ENCODE measurements at regions not wholly inside any gene's neighbourhood (a gene's known extent, or its start where the extent isn't known, plus 50 kb on each side); places are given as distances from the start of the nearest gene placed in this dataset.

- no peak for DNase-seq (ENCODE audit: low read depth in 3 of 3)
Observed at GRCh38 chr21:16580661-16581060, 850.9 kb downstream of the USP25 start.

GRCh38 chr21:16583556-16583955 lies 853.8 kb downstream of the USP25 start:
- DNase-seq (ENCODE audit: low read depth in 3 of 3), result no peak

DNA sequence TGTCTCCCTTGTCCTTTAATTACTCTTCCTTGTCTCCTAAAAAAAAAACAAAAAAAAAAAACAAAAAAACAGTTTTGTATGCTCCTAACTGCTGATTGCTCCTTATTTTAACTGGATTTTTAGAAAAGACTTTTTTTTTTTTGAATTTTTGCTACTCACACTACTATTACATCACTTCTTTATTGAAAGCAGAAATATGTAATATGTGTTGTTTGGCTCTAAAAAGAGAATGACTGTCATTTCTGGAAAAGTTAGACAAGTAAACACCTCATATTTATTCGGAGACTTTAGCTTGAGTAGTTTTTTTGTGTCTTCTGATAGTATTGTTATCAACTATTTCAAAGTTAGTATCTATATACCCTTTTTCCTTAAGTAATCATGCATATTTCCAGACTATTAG lies 855.0 kb downstream of the USP25 start:
- DNase-seq (ENCODE audit: low read depth in 3 of 3), result no peak

GRCh38 chr21:16585896-16586295 lies 856.1 kb downstream of the USP25 start:
- DNase-seq (ENCODE audit: low read depth in 3 of 3), result no peak

- DNase-seq (ENCODE audit: low read depth in 3 of 3), result no peak
Observed at GRCh38 chr21:16587141-16587581, 857.4 kb downstream of the USP25 start.

DNA sequence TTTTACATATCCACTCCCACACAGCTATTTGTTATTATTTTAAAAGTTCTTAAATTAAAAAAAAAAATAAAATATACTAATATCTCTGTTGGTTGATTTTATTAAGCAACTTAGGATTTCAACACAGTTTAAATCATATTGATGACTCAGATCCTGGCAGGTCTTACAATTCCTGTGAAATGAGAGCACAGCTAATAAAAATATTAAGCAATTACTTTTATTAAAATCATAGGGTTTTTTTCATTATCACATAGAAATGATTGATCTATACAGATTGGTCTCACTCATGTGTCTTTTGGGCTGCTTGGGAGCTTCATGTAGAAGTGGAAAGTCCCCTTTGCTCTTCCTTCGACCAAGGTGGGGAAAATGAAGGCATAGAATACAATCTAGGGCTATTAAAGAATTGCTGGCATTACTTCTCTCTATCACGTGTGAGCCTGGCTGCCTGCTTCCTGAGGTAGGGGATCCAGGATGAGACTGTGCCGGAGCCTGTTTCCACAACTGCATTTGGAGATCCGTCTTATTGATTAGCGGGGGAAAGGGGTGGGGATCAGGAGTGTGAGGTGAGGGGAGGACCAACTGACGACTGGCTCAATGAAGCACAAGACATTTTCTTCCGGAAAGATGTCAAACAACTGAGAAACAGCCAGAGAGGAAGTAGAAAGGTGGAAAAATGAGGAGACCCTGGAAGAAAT lies 858.0 kb downstream of the USP25 start:
- DNase-seq (ENCODE audit: low read depth in 3 of 3), result no peak

- no peak for DNase-seq (ENCODE audit: low read depth in 3 of 3)
Observed at GRCh38 chr21:16588433-16588860, 858.7 kb downstream of the USP25 start.

DNA sequence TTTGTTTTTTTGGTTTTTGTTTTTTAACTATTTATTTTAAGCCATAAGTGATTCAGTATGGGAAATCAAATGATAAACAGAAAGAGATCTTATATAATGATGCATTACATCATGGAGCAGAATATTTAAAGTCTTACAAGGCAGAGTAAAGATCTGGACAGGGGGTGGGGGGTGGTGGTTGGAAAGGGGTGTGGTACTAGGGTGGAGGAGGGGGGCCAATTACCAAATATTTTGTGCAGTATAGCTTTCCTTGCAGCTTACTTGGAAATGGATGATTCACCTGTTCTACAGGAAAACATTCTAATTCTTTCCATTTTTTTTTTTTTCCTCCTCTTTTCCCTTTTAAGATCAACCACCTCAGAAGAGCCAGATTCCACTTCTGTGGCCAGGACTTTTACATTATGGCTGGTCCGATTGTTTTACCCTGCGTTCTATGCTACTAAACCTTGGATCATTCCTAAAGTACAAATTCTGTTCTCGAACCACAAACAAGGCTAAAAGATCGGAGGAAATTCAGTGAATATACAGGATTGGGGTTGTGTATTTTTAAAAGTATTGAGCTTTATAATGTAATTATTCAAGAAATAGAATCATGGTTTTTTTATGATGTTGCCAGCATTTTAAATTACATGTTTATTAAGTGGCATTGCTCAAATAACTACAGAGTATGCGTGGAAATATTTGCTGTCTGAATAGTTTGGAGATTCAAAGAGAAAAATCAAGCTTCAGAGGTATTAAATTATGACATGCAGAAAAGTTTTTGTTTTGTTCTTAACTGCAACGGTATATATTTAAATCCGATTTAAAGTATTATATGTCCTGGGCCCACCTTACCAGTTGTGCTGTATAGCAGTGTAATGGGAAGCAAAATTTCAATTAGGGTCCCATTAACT lies 859.5 kb downstream of the USP25 start:
- DNase-seq (ENCODE audit: low read depth in 3 of 3), result no peak

- no peak for DNase-seq (ENCODE audit: low read depth in 3 of 3)
Observed at GRCh38 chr21:16590186-16590585, 860.4 kb downstream of the USP25 start.

DNA sequence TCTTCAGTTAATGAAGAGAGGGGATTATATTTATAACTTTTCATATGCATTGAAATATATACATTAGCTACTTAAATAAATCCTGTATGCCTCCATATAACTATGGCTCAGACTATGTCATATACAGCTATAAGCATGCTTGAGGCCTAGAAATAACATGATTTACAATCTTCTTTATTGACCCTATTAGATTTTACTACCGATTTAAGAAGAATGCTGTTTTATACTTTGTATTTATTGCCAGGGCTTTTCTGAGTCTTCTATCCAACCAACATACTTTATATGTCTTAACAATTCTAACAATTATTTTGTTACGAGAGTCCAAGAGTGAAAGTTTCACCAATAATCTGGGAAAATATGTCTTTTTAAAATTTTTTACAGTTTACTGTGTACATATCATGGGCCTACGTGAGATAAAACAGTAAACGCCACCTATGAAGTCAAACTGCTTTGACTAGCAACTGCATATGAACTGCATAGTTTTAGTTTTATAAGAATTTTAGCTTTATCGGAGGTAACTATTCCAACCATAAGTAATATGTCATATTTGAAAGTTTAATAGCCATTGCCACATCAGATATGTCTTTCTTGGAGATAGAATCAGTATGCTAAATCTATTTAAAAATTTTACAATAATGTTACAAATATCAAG lies 861.0 kb downstream of the USP25 start:
- no peak for DNase-seq (ENCODE audit: low read depth in 3 of 3)

DNA sequence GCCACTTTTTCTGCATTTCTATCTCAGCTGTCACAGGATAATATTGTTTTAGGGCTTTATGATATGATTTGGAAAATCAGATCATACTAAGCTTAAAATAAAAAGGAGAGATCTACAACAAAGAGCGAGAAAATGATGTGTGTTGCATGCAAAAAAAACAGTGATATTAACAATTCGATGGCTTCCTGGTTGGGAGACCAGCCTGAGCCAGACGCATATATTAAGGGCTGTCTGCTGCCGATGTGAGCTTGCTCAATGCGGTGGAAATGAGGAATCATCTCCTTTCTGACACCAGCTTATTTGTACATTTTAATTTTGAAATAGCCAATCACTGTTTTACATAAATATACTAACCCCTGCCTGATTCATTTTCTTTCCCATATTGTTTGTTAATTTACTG lies 862.6 kb downstream of the USP25 start:
- DNase-seq (ENCODE audit: low read depth in 3 of 3), result no peak

- DNase-seq (ENCODE audit: low read depth in 3 of 3), result no peak
Observed at GRCh38 chr21:16594191-16594590, 864.4 kb downstream of the USP25 start.

- no peak for DNase-seq (ENCODE audit: low read depth in 3 of 3)
Observed at GRCh38 chr21:16596369-16596768, 866.6 kb downstream of the USP25 start.

- no peak for DNase-seq (ENCODE audit: low read depth in 3 of 3)
Observed at GRCh38 chr21:16597753-16598152, 868.0 kb downstream of the USP25 start.

- no peak for DNase-seq (ENCODE audit: low read depth in 3 of 3)
Observed at GRCh38 chr21:16605597-16605996, 875.8 kb downstream of the USP25 start.

DNA sequence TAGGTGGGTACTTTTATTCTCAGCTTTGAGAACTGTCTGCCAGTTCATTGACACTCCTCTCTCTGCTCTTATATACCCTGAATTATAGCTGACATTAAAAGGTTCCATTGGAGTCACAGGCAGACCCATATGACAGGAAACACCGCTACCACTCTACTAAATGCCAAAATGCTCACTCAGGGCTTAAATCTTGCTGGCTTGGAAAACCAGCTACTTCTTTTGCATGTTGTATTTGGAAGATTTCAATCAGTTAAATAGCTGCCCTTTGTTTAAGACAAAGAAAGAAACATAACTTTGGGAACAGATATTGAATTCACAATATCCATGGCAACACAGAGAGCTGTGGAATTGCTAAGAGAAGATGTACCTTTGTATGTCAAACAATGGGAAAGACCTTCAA lies 876.5 kb downstream of the USP25 start:
- DNase-seq (ENCODE audit: low read depth in 3 of 3), result no peak

GRCh38 chr21:16608209-16608830 lies 878.5 kb downstream of the USP25 start:
- DNase-seq (ENCODE audit: low read depth in 3 of 3), result no peak

DNA sequence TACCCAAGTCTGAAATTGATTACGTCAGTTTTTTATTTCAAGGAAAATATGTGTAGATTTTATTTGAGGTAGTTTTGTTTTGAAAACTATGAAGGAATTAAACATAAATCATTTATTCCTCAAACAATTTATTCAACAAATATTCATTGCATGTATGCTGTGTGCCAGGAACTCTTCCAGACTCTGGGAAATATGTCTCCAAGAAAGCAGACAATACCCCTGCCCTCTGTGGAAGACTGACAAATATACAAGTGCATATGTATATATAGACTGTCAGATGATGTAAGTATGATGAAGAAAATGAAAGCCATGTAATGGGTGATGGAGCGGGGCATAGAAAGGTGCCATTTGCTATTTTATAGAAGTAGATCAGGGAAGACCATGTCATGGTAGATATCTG lies 889.5 kb downstream of the USP25 start:
- no peak for DNase-seq (ENCODE audit: low read depth in 3 of 3)

DNA sequence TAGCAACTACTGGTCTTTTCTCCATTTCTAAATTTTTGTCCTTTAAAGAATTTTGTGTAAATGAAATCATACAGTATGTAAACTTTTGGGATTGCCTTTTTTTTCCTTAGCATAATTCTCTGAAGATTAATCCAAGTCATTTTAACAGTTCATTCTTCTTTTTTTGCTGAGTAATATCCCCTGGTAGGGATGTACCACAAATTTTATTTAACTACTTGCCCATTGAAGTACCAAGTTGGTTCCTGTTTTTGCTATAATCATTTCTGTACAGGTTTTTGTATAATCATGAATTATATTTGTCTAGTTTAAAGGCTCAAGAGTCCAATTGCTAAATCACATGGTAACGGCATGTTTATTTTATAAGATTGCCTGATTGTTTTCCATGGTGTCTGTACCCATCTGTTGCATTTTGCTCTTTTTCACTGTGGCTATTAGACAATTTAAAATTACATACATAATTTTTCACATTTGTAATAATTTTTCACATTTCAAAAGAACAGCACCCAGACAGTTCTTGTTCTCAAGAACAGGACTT lies 891.1 kb downstream of the USP25 start:
- DNase-seq (ENCODE audit: low read depth in 3 of 3), result no peak

GRCh38 chr21:16624479-16625118 lies 888.2 kb upstream of the CXADR start:
- DNase-seq (ENCODE audit: low read depth in 3 of 3), result no peak

GRCh38 chr21:16625491-16625890 lies 887.4 kb upstream of the CXADR start:
- DNase-seq (ENCODE audit: low read depth in 3 of 3), result no peak
